OCI-LY3 (cell line): ENCODE measurements at regions not wholly inside any gene's neighbourhood (a gene's known extent, or its start where the extent isn't known, plus 50 kb on each side); places are given as distances from the start of the nearest gene placed in this dataset.

Experiments
- H2AFZ ChIP-seq: fragments of 200-600, 300-600 bp; shearing (Covaris generic); 2 replicates; pipeline ENCODE4 v1.6.0; 2014; ENCODE audit warnings: antibody characterized with exemption, low read depth, low read length
- H3K27ac ChIP-seq: fragments of 200-600, 300-600 bp; sonication (generic); 2 replicates; pipeline ENCODE4 v1.5.1; 2014; ENCODE audit warnings: mild to moderate bottlenecking, low read length, moderate library complexity, mixed read lengths
- H3K27me3 ChIP-seq: fragments of 200-600, 300-600 bp; sonication (generic); 2 replicates; pipeline ENCODE4 v1.6.1; 2014; ENCODE audit warnings: low read depth, low read length, mixed read lengths
- H3K36me3 ChIP-seq: fragments of 200-600, 300-600 bp; sonication (generic); replicated peaks from 2 replicates; pipeline ENCODE3; 2014; ENCODE audit warnings: low read depth, low read length, mixed read lengths
- H3K4me1 ChIP-seq: fragments of 300-600, 200-600 bp; sonication (generic); 2 replicates; pipeline ENCODE4 v1.6.1; 2014; ENCODE audit warnings: low read length, mixed read lengths
- H3K4me2 ChIP-seq: fragments of 200-600, 300-600 bp; sonication (generic); 2 replicates; pipeline ENCODE4 v1.6.1; 2014; ENCODE audit warnings: low read length, mixed read lengths
- H3K4me3 ChIP-seq: fragments of 300-600, 200-600 bp; sonication (generic); 2 replicates; pipeline ENCODE4 v1.5.1; 2014; ENCODE audit warnings: antibody characterized with exemption, mild to moderate bottlenecking, low read length, moderate library complexity
- H3K79me2 ChIP-seq: fragments of 300-600, 200-600 bp; shearing (Covaris generic); 2 replicates; pipeline ENCODE4 v1.6.1; 2014; ENCODE audit warnings: mild to moderate bottlenecking, low read length, mixed read lengths
- H3K9ac ChIP-seq: fragments of 300-600, 200-600 bp; shearing (Covaris generic); 2 replicates; pipeline ENCODE4 v1.6.0; 2014; ENCODE audit warnings: mild to moderate bottlenecking, low read length, moderate library complexity
- H3K9me3 ChIP-seq: fragments of 200-600, 300-600 bp; shearing (Covaris generic); 2 replicates; pipeline ENCODE4 v1.6.1; 2014; ENCODE audit warnings: low read length, mixed read lengths; ENCODE audit not compliant: insufficient read depth
- H4K20me1 ChIP-seq: fragments of 200-600, 300-600 bp; sonication (generic); 2 replicates; pipeline ENCODE4 v1.6.1; 2016; ENCODE audit warnings: low read length, mixed read lengths; ENCODE audit not compliant: insufficient read depth
- EZH2phosphoT487 ChIP-seq: fragments of 200-600 bp; shearing (Covaris generic); IDR thresholded peaks from 2 replicates; pipeline ENCODE4 v1.6.1; 2018; ENCODE audit warnings: antibody characterized with exemption, mixed run types, low read depth
- TF ChIP-seq, protein P1 (sequence below): fragments of 200-600, 300-600 bp; sonication (generic); IDR thresholded peaks from 2 replicates; pipeline ENCODE4 v1.5.1; 2014; ENCODE audit warnings: antibody characterized with exemption, low read length, low read depth

GRCh38 chr2:208978946-208979345, 444.9 kb upstream of the MAP2 start:
- H3K27me3 ChIP-seq: no peaks in the 10 kb centered on the region
- no peaks in the 10 kb centered on the region for H3K4me1 ChIP-seq
- TF ChIP-seq, protein P1, sequence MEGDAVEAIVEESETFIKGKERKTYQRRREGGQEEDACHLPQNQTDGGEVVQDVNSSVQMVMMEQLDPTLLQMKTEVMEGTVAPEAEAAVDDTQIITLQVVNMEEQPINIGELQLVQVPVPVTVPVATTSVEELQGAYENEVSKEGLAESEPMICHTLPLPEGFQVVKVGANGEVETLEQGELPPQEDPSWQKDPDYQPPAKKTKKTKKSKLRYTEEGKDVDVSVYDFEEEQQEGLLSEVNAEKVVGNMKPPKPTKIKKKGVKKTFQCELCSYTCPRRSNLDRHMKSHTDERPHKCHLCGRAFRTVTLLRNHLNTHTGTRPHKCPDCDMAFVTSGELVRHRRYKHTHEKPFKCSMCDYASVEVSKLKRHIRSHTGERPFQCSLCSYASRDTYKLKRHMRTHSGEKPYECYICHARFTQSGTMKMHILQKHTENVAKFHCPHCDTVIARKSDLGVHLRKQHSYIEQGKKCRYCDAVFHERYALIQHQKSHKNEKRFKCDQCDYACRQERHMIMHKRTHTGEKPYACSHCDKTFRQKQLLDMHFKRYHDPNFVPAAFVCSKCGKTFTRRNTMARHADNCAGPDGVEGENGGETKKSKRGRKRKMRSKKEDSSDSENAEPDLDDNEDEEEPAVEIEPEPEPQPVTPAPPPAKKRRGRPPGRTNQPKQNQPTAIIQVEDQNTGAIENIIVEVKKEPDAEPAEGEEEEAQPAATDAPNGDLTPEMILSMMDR: no peak
- no peak for TF ChIP-seq EZH2phosphoT487
- H3K4me2 ChIP-seq: no peak overlapping the region
- H3K4me3 ChIP-seq: no peak overlapping the region
- no peak overlapping the region for H2AFZ ChIP-seq
- no peaks in the 10 kb centered on the region for H3K36me3 ChIP-seq
- no peak overlapping the region for H3K27ac ChIP-seq
- no peak overlapping the region for H3K9ac ChIP-seq
- no peaks in the 10 kb centered on the region for H4K20me1 ChIP-seq
- H3K79me2 ChIP-seq: no peaks in the 10 kb centered on the region
- H3K9me3 ChIP-seq: no peaks in the 10 kb centered on the region

GRCh38 chr2:208980321-208980720, 443.5 kb upstream of the MAP2 start:
- Histone ChIP-seq H3K9me3 (no peaks in the 10 kb centered on the region), H3K27me3 (no peaks in the 10 kb centered on the region), H3K4me3 (no peak overlapping the region), H3K4me2 (no peak overlapping the region), H3K79me2 (no peaks in the 10 kb centered on the region), H3K27ac (no peak overlapping the region), H3K4me1 (no peaks in the 10 kb centered on the region), H3K9ac (no peak overlapping the region), H2AFZ (no peak overlapping the region), H4K20me1 (no peaks in the 10 kb centered on the region), H3K36me3 (no peaks in the 10 kb centered on the region)
- TF ChIP-seq EZH2phosphoT487: no peak
- TF ChIP-seq, protein P1: no peak

DNA sequence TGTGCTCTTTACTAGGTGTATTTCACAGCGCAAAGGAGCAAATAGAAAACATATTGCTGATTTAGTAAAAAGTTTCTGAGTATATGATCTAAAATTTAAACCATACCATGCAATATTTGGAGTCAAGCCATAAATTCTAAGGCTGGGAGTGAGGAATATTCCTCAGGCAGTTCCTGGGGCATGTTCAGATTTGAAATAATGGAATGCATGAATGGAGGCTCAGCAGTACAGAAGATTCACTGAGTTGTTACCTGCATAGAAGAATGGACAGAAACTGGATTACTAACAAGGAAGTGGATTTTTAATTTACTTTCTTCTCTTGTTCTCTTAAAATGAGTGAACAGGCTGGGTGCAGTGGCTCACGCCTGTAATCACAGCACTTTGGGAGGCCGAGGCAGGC, 441.0 kb upstream of the MAP2 start:
- no peaks in the 10 kb centered on the region for H3K36me3 ChIP-seq
- TF ChIP-seq, protein P1: no peak
- TF ChIP-seq EZH2phosphoT487: no peak
- no peaks in the 10 kb centered on the region for H3K27me3 ChIP-seq
- H3K9me3 ChIP-seq: no peaks in the 10 kb centered on the region
- H3K27ac ChIP-seq: no peak overlapping the region
- H3K4me3 ChIP-seq: no peak overlapping the region
- no peak overlapping the region for H3K9ac ChIP-seq
- no peak overlapping the region for H2AFZ ChIP-seq
- no peaks in the 10 kb centered on the region for H3K79me2 ChIP-seq
- no peaks in the 10 kb centered on the region for H4K20me1 ChIP-seq
- H3K4me1 ChIP-seq: no peaks in the 10 kb centered on the region
- no peak overlapping the region for H3K4me2 ChIP-seq

DNA sequence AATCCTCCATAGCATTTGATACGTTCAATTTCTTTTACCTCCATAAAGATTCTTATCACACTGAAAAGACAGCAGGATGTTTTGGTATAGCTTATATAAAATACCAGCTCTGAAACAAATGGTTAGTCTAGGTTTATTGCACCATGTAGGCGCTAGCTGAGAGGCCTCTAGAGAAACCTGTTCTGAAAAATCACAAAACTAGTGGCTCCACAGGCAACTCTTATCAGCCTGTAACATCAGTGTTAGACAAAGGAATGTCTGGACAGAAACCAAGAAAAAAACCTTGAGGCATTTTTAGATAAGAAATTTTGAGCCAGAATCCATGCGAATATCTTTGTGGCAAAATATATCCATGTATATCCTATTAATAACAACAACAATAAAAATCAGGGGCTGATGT, 440.4 kb upstream of the MAP2 start:
- H3K4me1 ChIP-seq: no peaks in the 10 kb centered on the region
- H3K9ac ChIP-seq: no peak overlapping the region
- no peak overlapping the region for H3K4me2 ChIP-seq
- no peak overlapping the region for H3K27ac ChIP-seq
- H4K20me1 ChIP-seq: no peaks in the 10 kb centered on the region
- TF ChIP-seq EZH2phosphoT487: no peak
- TF ChIP-seq, protein P1: no peak
- H3K79me2 ChIP-seq: no peaks in the 10 kb centered on the region
- H2AFZ ChIP-seq: no peak overlapping the region
- no peaks in the 10 kb centered on the region for H3K9me3 ChIP-seq
- no peaks in the 10 kb centered on the region for H3K27me3 ChIP-seq
- H3K36me3 ChIP-seq: no peaks in the 10 kb centered on the region
- H3K4me3 ChIP-seq: no peak overlapping the region
